ENCODE measurements at regions not wholly inside any gene's neighbourhood (a gene's known extent, or its start where the extent isn't known, plus 50 kb on each side); places are given as distances from the start of the nearest gene placed in this dataset.
"Not testable (repeated sequence)": the region's sequence is repeated elsewhere in the genome, so short reads cannot be mapped to it uniquely, and the experiment has no call there.

DNA sequence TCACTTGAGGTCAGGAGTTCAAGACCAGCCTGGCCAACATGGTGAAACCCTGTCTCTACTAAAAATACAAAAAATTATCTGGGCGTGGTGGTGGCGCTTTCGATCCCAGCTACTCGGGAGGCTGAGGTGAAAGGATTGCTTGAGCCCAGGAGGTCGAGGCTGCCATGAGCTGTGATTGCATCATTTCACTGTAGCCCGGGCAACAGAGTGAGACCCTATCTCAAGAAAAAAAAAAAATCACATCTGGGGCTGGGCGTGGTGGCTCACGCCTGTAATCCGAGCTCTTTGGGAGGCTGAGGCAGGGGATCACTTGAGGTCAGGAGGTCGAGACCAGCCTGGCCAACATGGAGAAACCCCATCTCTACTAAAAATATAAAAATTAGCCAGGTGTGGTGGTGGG is 187.8 kb downstream of the FAM43A start:
- H3K4me3 ChIP-seq; H3K9me3 ChIP-seq; in situ Hi-C loops (cut with MboI; ENCODE audit: low sequenced_read_pairs): not testable (repeated sequence)

DNA sequence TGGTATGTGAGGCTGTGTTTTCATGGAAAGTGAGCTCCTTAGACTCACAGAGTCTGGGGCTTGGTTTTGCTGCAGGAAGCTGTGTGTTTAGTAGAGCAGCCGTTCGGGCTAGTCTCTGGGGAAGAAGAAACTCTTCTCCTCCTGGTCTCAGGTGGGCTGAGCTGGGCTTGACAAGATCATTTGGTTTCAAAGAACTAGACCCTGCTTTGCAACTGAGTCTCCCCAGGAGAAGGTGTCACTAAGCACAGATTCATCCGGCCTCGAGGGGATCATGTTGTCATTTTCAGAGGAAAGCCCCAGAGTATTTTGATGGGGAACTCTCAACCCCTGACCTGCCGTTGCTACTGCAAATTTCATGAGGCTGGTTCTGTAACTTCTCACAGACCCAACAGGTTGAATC is 188.5 kb downstream of the FAM43A start:
- H3K36me3 ChIP-seq (replicated peaks) = no peaks in the 10 kb centered on the region
- no peaks in the 10 kb centered on the region for H3K27me3 ChIP-seq (ENCODE audit: low read depth)
- no peaks in the 10 kb centered on the region for H3K9me3 ChIP-seq
- no peak overlapping the region for H3K4me3 ChIP-seq
- peaks cover 3% of the 10 kb centered on the region; the same call in 1 of the 2 replicates for H3K4me1 ChIP-seq
- in situ Hi-C loops (cut with MboI; ENCODE audit: low sequenced_read_pairs) = no loop called here
- DNase-seq (ENCODE audit: low spot score in 2 of 2) = no peak

More for the DNA sequence above, 187.8 kb downstream of the FAM43A start:
- H3K36me3 ChIP-seq (replicated peaks); H3K4me1 ChIP-seq; DNase-seq (ENCODE audit: low spot score in 2 of 2); H3K27me3 ChIP-seq (ENCODE audit: low read depth): not testable (repeated sequence)

DNA sequence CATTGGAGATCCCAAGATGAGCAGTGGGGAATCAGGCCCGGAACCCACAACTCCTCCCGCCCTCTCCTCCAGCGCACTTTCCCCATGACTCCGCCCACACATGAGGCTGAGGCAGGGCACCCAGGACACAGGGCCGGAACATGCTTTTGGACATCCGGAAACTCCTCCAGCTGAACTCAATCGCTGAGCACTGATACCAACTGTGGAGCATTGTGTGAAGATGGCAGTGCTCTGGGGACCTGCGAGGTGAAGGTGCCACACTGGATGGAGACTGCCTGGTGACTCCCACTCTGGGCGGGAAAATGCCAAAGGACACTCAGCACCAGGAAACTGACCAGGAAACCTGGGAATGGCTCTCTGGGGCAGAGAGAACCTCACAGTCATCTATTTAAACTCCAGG is 189.1 kb downstream of the FAM43A start:
- peaks cover 3% of the 10 kb centered on the region; the same call in 1 of the 2 replicates for H3K4me1 ChIP-seq
- no peak for DNase-seq (ENCODE audit: low spot score in 2 of 2)
- in situ Hi-C loops (cut with MboI; ENCODE audit: low sequenced_read_pairs) = no loop called here
- no peaks in the 10 kb centered on the region for H3K27me3 ChIP-seq (ENCODE audit: low read depth)
- no peaks in the 10 kb centered on the region for H3K36me3 ChIP-seq (replicated peaks)
- H3K9me3 ChIP-seq = no peaks in the 10 kb centered on the region
- no peak overlapping the region for H3K4me3 ChIP-seq

DNA sequence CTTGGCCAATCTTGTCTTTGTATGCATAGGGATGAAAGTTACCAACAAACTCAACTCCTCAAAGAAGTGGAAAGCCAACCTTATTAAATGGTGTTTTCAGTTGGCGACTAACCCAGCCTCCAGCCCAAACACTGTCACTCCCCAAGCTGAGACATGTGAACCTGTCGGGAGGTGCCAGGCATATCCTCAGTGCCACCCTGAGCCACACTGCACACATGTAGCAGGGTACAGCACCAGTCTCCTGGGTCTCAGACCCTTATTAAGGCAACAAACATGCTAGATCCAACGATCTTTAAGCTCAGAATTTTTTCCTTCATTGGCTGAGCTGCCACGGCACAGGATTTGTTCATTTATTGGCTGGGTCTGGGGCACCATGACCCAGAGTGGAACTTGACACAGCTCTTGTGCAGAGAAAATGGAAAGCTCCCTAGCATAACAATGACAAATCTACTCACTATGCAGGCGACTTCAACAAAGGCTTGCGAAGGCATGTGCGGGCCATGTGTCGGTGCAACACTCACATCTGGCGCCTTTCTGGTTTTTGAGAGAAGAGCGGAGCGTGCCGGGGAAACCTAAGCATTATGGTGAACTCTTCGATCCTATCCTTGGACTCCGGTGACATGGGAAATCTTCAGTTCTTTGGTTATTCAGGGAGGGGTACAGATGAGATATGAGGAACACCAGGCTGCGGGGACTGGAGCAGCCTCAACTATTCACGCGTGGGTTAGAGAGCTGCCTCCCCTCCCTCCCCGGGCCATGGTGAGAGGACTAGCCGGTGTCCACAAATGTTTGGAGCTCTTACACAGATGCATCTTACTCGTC is 190.1 kb downstream of the FAM43A start:
- H3K27me3 ChIP-seq (ENCODE audit: low read depth) = no peaks in the 10 kb centered on the region
- in situ Hi-C loops (cut with MboI; ENCODE audit: low sequenced_read_pairs) = no loop called here

DNA sequence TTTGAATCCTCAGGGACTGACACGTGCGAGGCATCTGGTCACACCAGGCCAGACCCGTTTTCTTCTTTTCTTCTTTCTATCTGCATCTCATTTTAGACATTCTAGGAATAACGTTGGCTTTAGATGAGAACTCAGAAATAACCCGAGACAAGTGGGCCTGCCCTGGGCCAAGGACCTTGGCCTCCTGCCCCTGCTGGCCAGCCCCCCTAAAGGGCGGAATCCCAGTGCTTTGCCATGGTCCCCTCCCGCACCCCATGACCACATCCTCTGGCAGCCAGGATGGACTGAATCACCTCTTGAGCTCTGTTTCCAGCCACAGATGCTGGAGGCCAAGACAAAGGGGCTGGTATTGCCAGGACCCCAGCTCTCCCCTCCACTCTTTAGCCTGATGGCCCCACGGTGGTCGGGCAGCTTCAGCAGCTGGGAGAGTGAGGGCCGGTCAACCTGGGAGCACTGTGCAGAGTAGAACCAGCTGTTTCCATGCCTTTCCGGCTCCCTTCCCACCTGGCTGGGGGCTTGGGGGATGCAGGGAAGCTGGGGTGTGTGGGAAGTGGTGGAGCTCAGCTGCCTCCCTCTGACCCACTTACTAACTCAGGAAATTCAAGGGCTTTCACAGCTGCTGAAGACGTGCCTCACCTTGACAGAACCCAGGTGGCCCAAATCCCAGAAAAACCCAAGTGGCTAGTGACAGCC is 190.9 kb downstream of the FAM43A start:
- no peaks in the 10 kb centered on the region for H3K36me3 ChIP-seq (replicated peaks)
- no peak for DNase-seq (ENCODE audit: low spot score in 2 of 2)
- no peaks in the 10 kb centered on the region for H3K27me3 ChIP-seq (ENCODE audit: low read depth)
- H3K4me3 ChIP-seq = no peak overlapping the region
- H3K9me3 ChIP-seq = no peaks in the 10 kb centered on the region
- in situ Hi-C loops (cut with MboI; ENCODE audit: low sequenced_read_pairs) = no loop called here
- 0 out of 2 replicates have a peak, but pooled peaks cover under 1% of the 10 kb centered on the region for H3K4me1 ChIP-seq

More for the DNA sequence above, 190.1 kb downstream of the FAM43A start:
- no peaks in the 10 kb centered on the region for H3K9me3 ChIP-seq
- no peaks in the 10 kb centered on the region for H3K36me3 ChIP-seq (replicated peaks)
- DNase-seq (ENCODE audit: low spot score in 2 of 2) = no peak
- no peak overlapping the region for H3K4me3 ChIP-seq
- peaks cover 3% of the 10 kb centered on the region; the same call in 1 of the 2 replicates for H3K4me1 ChIP-seq

DNA sequence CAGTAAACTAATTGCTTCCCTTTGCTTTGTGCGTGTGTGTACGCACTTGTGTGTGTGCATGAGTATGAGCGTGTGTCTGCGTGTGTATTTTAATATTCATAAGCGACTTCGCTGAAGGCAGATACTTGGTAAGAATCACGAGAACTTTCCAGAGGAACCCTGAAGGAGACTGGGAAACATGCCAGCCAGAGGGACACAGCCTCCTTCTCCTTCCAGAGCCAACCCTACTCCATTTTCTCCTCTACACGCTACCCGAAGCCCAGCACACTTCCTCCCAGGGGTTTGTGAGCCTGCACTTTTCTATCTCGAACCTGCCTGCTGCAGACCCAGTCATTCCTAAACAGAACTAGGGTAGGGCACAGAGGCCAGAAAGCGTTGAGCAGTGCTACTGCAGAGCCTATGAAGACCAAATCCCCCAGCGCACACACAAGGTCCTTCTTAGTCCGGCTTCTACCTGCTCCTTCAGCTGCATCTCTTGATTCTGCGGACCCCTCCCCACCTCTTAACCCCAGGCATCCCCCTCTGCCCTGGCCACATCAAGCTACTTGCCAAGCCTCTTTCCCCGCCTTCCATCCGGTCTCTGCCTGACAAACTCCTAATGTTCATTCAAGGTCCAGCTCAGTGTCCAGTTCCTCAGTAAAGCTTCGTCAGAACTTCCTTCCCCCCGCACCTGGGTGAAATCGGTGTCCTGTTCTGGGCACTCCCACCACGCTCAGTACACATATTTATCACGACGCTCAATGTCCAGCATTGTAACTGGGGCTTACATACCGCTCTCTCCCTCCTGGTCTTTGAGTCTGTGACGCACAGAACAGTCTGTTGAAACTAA is 191.8 kb downstream of the FAM43A start:
- in situ Hi-C loops (cut with MboI; ENCODE audit: low sequenced_read_pairs) = no loop called here
- Histone ChIP-seq H3K27me3 (ENCODE audit: low read depth) (no peaks in the 10 kb centered on the region), H3K36me3 (replicated peaks) (no peaks in the 10 kb centered on the region), H3K4me1 (no peaks in the 10 kb centered on the region), H3K4me3 (no peak overlapping the region), H3K9me3 (no peaks in the 10 kb centered on the region)
- no peak for DNase-seq (ENCODE audit: low spot score in 2 of 2)

DNA sequence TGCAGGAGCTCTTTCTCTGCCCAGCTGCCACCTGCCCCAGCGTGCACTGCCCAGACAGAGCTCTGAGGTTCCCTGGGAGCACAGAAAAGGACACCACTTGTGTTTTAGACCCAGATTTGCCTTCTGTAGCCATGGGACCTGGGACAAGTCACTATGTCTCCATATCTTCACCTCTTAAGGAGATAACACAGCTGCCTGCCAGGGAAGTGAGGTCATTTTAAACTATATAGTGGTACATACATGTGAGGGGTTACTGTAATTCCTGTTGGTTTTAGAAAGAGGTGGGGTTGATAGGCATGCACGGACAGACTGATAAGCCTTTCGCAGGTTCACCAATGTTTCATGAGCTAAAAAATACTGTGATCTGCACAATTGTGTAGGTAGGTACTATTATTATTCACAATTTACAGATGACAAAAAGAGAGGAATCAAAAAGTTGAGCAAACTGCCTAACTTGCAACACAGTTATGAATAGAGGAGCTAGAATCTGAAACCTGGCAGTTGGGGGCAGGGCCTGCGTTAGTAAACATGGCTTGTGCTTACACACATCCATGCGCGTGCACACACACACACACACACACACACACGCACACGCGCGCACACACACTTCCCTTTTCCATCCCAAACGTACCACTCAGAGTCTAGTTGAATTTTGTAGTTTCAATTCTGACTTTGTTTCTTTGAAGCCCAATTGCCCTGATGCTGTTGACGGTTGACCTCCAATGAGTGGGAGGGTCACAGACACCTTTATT is 193.6 kb downstream of the FAM43A start:
- H3K4me1 ChIP-seq = no peaks in the 10 kb centered on the region
- peaks cover 5% of the 10 kb centered on the region; the same call in 1 of the 2 replicates for H3K9me3 ChIP-seq
- no peaks in the 10 kb centered on the region for H3K27me3 ChIP-seq (ENCODE audit: low read depth)
- H3K4me3 ChIP-seq = no peak overlapping the region
- no peaks in the 10 kb centered on the region for H3K36me3 ChIP-seq (replicated peaks)
- in situ Hi-C loops (cut with MboI; ENCODE audit: low sequenced_read_pairs) = no loop called here
- DNase-seq (ENCODE audit: low spot score in 2 of 2) = no peak

DNA sequence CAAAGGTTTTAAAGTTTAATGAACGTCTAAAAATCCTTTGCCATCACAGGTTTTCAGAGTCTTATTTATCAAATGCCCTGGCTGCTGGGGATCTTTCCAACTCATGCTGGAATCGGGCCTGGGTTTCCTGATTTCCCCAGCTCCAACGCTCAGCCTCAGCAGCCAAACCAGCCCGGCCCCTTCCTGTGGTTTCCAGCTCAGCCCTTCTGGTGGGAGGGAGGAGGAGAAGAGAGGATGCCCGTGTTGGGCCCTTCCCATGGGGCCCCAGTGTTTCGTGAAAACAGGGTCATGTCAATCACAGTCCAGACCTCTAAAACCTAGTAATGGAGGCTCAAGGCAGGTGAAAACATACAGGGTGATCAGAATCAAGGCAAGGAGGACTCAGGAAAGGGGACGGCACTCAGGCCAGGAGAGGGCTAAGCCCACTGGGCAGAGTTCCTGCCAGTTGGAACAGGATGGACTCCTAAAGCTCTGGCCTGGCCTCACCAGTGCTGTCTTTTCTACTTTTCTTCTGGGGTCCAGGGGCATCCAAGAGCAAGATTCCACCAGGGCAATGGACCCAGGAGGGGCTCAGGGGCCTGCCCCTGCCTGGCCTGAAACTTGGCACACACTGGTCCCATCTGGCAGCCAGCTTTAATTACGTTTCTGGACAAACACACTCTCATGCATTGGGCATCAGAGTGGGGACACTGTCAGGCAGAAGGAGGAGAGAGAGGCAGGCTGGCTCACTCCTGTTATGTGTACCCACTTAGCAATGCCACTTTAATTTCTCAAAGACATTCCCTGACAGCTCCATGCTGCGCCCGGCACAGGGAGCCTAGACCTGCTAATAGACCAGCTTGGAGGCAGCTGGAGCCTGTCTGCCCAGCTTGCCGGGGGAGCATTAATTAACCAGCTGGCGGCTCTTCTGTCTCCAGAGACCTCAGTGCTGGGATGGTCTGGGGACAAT is 194.6 kb downstream of the FAM43A start:
- no peak overlapping the region for H3K4me3 ChIP-seq
- DNase-seq (ENCODE audit: low spot score in 2 of 2) = no peak
- H3K27me3 ChIP-seq (ENCODE audit: low read depth) = no peaks in the 10 kb centered on the region
- H3K9me3 ChIP-seq = peaks cover 6% of the 10 kb centered on the region; the same call in 1 of the 2 replicates
- in situ Hi-C loops (cut with MboI; ENCODE audit: low sequenced_read_pairs) = no loop called here
- no peaks in the 10 kb centered on the region for H3K4me1 ChIP-seq
- H3K36me3 ChIP-seq (replicated peaks) = no peaks in the 10 kb centered on the region

DNA sequence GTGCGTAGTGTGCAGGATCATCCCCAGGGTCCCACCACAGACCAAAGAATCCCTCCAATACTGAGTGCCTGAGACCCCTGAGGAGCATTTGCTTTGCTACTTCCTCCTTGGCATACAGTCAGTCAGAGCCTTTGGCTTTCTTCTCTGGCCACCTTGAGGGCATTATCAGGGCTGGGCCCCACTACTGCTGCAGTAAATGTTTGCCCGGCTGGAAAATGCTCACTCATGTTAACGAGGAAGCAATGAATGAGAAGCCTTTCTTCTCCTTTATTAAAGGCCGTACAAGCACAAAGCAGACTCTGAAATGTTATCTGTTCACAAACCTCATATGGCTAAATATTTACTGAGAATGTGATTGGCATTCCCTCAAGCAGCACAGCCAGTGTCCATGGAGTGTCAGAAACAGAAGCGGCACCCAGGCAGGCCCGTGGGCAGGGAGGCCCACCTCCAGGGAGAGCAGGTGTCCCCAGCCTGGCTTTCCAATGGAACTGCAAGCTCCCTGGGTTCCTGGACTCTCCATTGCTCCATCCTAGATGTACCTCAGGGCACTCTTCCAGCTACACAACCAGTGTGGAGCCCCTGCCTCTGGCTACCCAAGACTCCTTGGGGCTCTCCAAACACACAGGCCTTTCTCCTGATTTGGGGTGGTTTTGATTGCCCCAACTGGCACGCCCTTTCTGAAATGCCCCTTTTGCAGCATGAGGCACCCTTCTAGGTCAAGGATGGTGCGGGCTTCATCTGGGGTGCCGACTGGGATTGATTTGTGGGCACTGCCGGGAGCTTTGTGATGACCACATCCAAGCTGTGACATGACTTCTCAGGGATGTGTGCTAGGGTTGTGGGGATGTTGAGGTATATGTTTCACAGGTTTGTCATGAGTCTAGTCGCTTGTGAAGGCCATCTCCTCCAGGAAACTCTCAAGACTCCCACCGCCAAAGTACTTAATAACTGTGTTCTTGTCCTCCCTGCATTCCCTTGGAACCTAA is 195.6 kb downstream of the FAM43A start:
- H3K36me3 ChIP-seq (replicated peaks) = no peaks in the 10 kb centered on the region
- H3K9me3 ChIP-seq = peaks cover 6% of the 10 kb centered on the region; the same call in 1 of the 2 replicates
- no peak for DNase-seq (ENCODE audit: low spot score in 2 of 2)
- H3K27me3 ChIP-seq (ENCODE audit: low read depth) = no peaks in the 10 kb centered on the region
- H3K4me3 ChIP-seq = no peak overlapping the region
- no peaks in the 10 kb centered on the region for H3K4me1 ChIP-seq
- in situ Hi-C loops (cut with MboI; ENCODE audit: low sequenced_read_pairs) = no loop called here

DNA sequence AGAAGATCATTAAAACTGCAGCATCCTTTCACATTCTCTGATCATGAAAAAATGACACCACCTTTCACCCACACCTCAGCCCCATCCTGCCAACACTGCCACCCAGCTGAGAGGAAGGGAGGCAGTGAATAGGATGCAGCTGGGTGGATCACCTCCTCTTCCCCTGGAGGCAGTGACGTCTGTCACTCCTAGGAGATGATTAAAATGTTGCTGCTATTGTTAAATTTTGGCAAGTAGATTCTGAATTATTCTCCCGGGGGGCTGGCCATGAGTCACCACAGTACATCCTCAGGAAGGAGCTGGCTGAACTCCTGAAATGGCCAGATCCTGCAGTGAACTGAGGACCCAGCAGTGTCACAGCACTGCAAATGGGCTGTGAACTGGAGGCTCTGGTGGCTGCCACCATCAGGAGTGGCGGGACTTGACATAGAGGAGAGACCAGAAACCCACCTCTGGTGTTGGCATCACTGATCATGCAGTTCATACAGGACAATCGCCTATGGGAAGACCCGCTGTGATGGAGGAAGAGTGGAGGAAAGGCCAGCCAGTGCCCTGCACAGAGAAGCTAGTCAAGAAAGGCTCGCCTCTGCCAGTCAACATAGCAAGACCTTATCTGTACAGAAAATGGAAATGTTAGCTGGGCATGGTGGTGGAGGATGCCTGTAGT is 199.1 kb downstream of the FAM43A start:
- Histone ChIP-seq H3K27me3 (ENCODE audit: low read depth) (peaks cover 4% of the 10 kb centered on the region; the same call in 1 of the 2 replicates), H3K9me3 (peaks cover 6% of the 10 kb centered on the region; the same call in 1 of the 2 replicates), H3K4me1 (no peaks in the 10 kb centered on the region), H3K36me3 (replicated peaks) (no peaks in the 10 kb centered on the region), H3K4me3 (no peak overlapping the region)
- in situ Hi-C loops (cut with MboI; ENCODE audit: low sequenced_read_pairs) = no loop called here
- DNase-seq (ENCODE audit: low spot score in 2 of 2) = no peak

DNA sequence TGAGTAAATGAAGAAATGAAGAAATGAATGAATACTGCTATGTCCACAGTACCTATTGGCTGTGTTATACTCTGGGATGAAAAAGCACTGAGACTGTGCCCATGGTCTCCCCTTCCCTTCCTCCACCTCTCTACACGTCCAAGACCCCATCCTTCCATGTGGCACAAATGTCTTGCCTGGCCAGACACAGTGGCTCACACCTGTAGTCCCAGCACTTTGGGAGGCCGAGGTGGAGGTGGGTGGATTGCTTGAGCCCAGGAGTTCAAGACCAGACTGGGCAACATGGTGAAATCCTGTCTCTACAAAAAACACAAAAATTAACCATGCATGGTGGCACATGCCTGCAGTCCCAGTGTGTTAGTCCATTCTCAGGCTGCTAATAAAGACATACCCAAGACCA is 200.1 kb downstream of the FAM43A start:
- Histone ChIP-seq H3K27me3 (ENCODE audit: low read depth) (peaks cover 4% of the 10 kb centered on the region; the same call in 1 of the 2 replicates), H3K4me1 (no peaks in the 10 kb centered on the region), H3K9me3 (peaks cover 6% of the 10 kb centered on the region; the same call in 1 of the 2 replicates), H3K36me3 (replicated peaks) (no peaks in the 10 kb centered on the region), H3K4me3 (no peak overlapping the region)
- no peak for DNase-seq (ENCODE audit: low spot score in 2 of 2)
- in situ Hi-C loops (cut with MboI; ENCODE audit: low sequenced_read_pairs) = no loop called here
